ENCODE measurements at regions not wholly inside any gene's neighbourhood (a gene's known extent, or its start where the extent isn't known, plus 50 kb on each side); places are given as distances from the start of the nearest gene placed in this dataset.

- Histone ChIP-seq H3K4me1 (ENCODE audit: control insufficient read depth, low read depth, low read length) (no peaks in the 10 kb centered on the region), H3K27me3 (ENCODE audit: insufficient read depth, low read length, poor library complexity) (no peaks in the 10 kb centered on the region), H3K9ac (ENCODE audit: low read length) (no peak overlapping the region), H3K79me1 (ENCODE audit: low read length) (no peaks in the 10 kb centered on the region), H2BK15ac (replicated peaks; ENCODE audit: low read depth) (no peak overlapping the region), H4K5ac (ENCODE audit: low read length) (no peak overlapping the region), H3K18ac (ENCODE audit: low read length) (no peak overlapping the region), H3K4ac (ENCODE audit: low read depth, low read length) (no peak overlapping the region), H2AK5ac (ENCODE audit: low read length) (no peak overlapping the region), H3K4me2 (ENCODE audit: low read length) (no peak overlapping the region), H3K23ac (ENCODE audit: low read length) (peak overlapping the region; percentile 66), H3K36me3 (ENCODE audit: control insufficient read depth, insufficient read depth, low read length) (no peaks in the 10 kb centered on the region), H2BK5ac (ENCODE audit: low read length) (no peak overlapping the region), H3K56ac (ENCODE audit: low read length) (no peak overlapping the region), H3K4me3 (ENCODE audit: low read length) (no peak overlapping the region), H2BK120ac (ENCODE audit: low read depth, low read length) (no peak overlapping the region), H4K8ac (ENCODE audit: low read depth, low read length) (no peak overlapping the region), H3K27ac (ENCODE audit: low read depth, low read length) (no peak overlapping the region), H3K79me2 (ENCODE audit: control insufficient read depth, insufficient read depth, low read length) (no peaks in the 10 kb centered on the region)
- WGBS (ENCODE audit: extremely low coverage, insufficient coverage, low lambda C conversion rate): no CpG with 5 or more reads among the region's 2 CpGs
- DNase-seq: no peak
Observed at GRCh38 chr7:52074071-52074470, 757.5 kb upstream of the COBL start.

- H3K79me2 ChIP-seq (ENCODE audit: control insufficient read depth, insufficient read depth, low read length): no peaks in the 10 kb centered on the region
- H3K4ac ChIP-seq (ENCODE audit: low read depth, low read length): no peak overlapping the region
- H3K23ac ChIP-seq (ENCODE audit: low read length): no peak overlapping the region
- no peak overlapping the region for H3K56ac ChIP-seq (ENCODE audit: low read length)
- no peaks in the 10 kb centered on the region for H3K36me3 ChIP-seq (ENCODE audit: control insufficient read depth, insufficient read depth, low read length)
- H4K5ac ChIP-seq (ENCODE audit: low read length): no peak overlapping the region
- H3K79me1 ChIP-seq (ENCODE audit: low read length): no peaks in the 10 kb centered on the region
- H3K4me3 ChIP-seq (ENCODE audit: low read length): no peak overlapping the region
- no peaks in the 10 kb centered on the region for H3K4me1 ChIP-seq (ENCODE audit: control insufficient read depth, low read depth, low read length)
- no peak overlapping the region for H2AK5ac ChIP-seq (ENCODE audit: low read length)
- no peak overlapping the region for H3K18ac ChIP-seq (ENCODE audit: low read length)
- no peak overlapping the region for H2BK120ac ChIP-seq (ENCODE audit: low read depth, low read length)
- H3K4me2 ChIP-seq (ENCODE audit: low read length): no peak overlapping the region
- no peak overlapping the region for H3K9ac ChIP-seq (ENCODE audit: low read length)
- no peaks in the 10 kb centered on the region for H3K27me3 ChIP-seq (ENCODE audit: insufficient read depth, low read length, poor library complexity)
- WGBS (ENCODE audit: extremely low coverage, insufficient coverage, low lambda C conversion rate): no CpG with 5 or more reads among the region's 1 CpG
- no peak for DNase-seq
- no peak overlapping the region for H4K8ac ChIP-seq (ENCODE audit: low read depth, low read length)
- H2BK15ac ChIP-seq (replicated peaks; ENCODE audit: low read depth): no peak overlapping the region
- no peak overlapping the region for H3K27ac ChIP-seq (ENCODE audit: low read depth, low read length)
- no peak overlapping the region for H2BK5ac ChIP-seq (ENCODE audit: low read length)
Observed at GRCh38 chr7:52071744-52072143, 755.1 kb upstream of the COBL start.

- Histone ChIP-seq H3K79me1 (ENCODE audit: low read length) (no peaks in the 10 kb centered on the region), H3K23ac (ENCODE audit: low read length) (no peak overlapping the region), H3K9ac (ENCODE audit: low read length) (no peak overlapping the region), H3K36me3 (ENCODE audit: control insufficient read depth, insufficient read depth, low read length) (no peaks in the 10 kb centered on the region), H4K8ac (ENCODE audit: low read depth, low read length) (no peak overlapping the region), H3K4me3 (ENCODE audit: low read length) (no peak overlapping the region), H3K4me1 (ENCODE audit: control insufficient read depth, low read depth, low read length) (no peaks in the 10 kb centered on the region), H4K5ac (ENCODE audit: low read length) (no peak overlapping the region), H2AK5ac (ENCODE audit: low read length) (no peak overlapping the region), H3K18ac (ENCODE audit: low read length) (no peak overlapping the region), H2BK120ac (ENCODE audit: low read depth, low read length) (no peak overlapping the region), H3K4me2 (ENCODE audit: low read length) (no peak overlapping the region), H3K56ac (ENCODE audit: low read length) (no peak overlapping the region), H2BK5ac (ENCODE audit: low read length) (no peak overlapping the region), H3K79me2 (ENCODE audit: control insufficient read depth, insufficient read depth, low read length) (no peaks in the 10 kb centered on the region), H3K4ac (ENCODE audit: low read depth, low read length) (no peak overlapping the region), H3K27ac (ENCODE audit: low read depth, low read length) (no peak overlapping the region), H3K27me3 (ENCODE audit: insufficient read depth, low read length, poor library complexity) (no peaks in the 10 kb centered on the region), H2BK15ac (replicated peaks; ENCODE audit: low read depth) (no peak overlapping the region)
- no CpG with 5 or more reads among the region's 1 CpG for WGBS (ENCODE audit: extremely low coverage, insufficient coverage, low lambda C conversion rate)
- DNase-seq: no peak
Observed at GRCh38 chr7:52064493-52064892, 747.9 kb upstream of the COBL start.

- H3K4ac ChIP-seq (ENCODE audit: low read depth, low read length): no peak overlapping the region
- no peaks in the 10 kb centered on the region for H3K4me1 ChIP-seq (ENCODE audit: control insufficient read depth, low read depth, low read length)
- no CpG with 5 or more reads among the region's 2 CpGs for WGBS (ENCODE audit: extremely low coverage, insufficient coverage, low lambda C conversion rate)
- no peaks in the 10 kb centered on the region for H3K79me1 ChIP-seq (ENCODE audit: low read length)
- no peak overlapping the region for H3K4me2 ChIP-seq (ENCODE audit: low read length)
- no peaks in the 10 kb centered on the region for H3K27me3 ChIP-seq (ENCODE audit: insufficient read depth, low read length, poor library complexity)
- H2AK5ac ChIP-seq (ENCODE audit: low read length): no peak overlapping the region
- no peak overlapping the region for H4K8ac ChIP-seq (ENCODE audit: low read depth, low read length)
- no peak overlapping the region for H4K5ac ChIP-seq (ENCODE audit: low read length)
- no peak overlapping the region for H2BK5ac ChIP-seq (ENCODE audit: low read length)
- no peak overlapping the region for H3K56ac ChIP-seq (ENCODE audit: low read length)
- no peak overlapping the region for H3K9ac ChIP-seq (ENCODE audit: low read length)
- no peak overlapping the region for H3K18ac ChIP-seq (ENCODE audit: low read length)
- no peak for DNase-seq
- H3K4me3 ChIP-seq (ENCODE audit: low read length): no peak overlapping the region
- no peak overlapping the region for H3K27ac ChIP-seq (ENCODE audit: low read depth, low read length)
- H2BK15ac ChIP-seq (replicated peaks; ENCODE audit: low read depth): no peak overlapping the region
- H3K79me2 ChIP-seq (ENCODE audit: control insufficient read depth, insufficient read depth, low read length): no peaks in the 10 kb centered on the region
- no peak overlapping the region for H2BK120ac ChIP-seq (ENCODE audit: low read depth, low read length)
- no peak overlapping the region for H3K23ac ChIP-seq (ENCODE audit: low read length)
- H3K36me3 ChIP-seq (ENCODE audit: control insufficient read depth, insufficient read depth, low read length): no peaks in the 10 kb centered on the region
Observed at GRCh38 chr7:52061666-52062065, 745.1 kb upstream of the COBL start.

GRCh38 chr7:52053525-52053924 is 736.9 kb upstream of the COBL start:
- no peak overlapping the region for H2BK5ac ChIP-seq (ENCODE audit: low read length)
- WGBS (ENCODE audit: extremely low coverage, insufficient coverage, low lambda C conversion rate): no CpG with 5 or more reads among the region's 1 CpG

GRCh38 chr7:52030722-52031121 is 714.1 kb upstream of the COBL start:
- Histone ChIP-seq H2BK120ac (ENCODE audit: low read depth, low read length) (no peak overlapping the region), H4K5ac (ENCODE audit: low read length) (no peak overlapping the region), H3K4me2 (ENCODE audit: low read length) (no peak overlapping the region), H3K56ac (ENCODE audit: low read length) (peak overlapping the region; percentile 7), H3K4ac (ENCODE audit: low read depth, low read length) (no peak overlapping the region), H3K23ac (ENCODE audit: low read length) (no peak overlapping the region), H3K27me3 (ENCODE audit: insufficient read depth, low read length, poor library complexity) (no peaks in the 10 kb centered on the region), H3K27ac (ENCODE audit: low read depth, low read length) (no peak overlapping the region), H3K4me1 (ENCODE audit: control insufficient read depth, low read depth, low read length) (no peaks in the 10 kb centered on the region), H2BK15ac (replicated peaks; ENCODE audit: low read depth) (no peak overlapping the region), H3K36me3 (ENCODE audit: control insufficient read depth, insufficient read depth, low read length) (no peaks in the 10 kb centered on the region), H3K79me1 (ENCODE audit: low read length) (no peaks in the 10 kb centered on the region), H2BK5ac (ENCODE audit: low read length) (no peak overlapping the region), H3K9ac (ENCODE audit: low read length) (no peak overlapping the region), H3K4me3 (ENCODE audit: low read length) (no peak overlapping the region), H3K79me2 (ENCODE audit: control insufficient read depth, insufficient read depth, low read length) (no peaks in the 10 kb centered on the region), H3K18ac (ENCODE audit: low read length) (no peak overlapping the region), H4K8ac (ENCODE audit: low read depth, low read length) (no peak overlapping the region), H2AK5ac (ENCODE audit: low read length) (no peak overlapping the region)
- no CpG with 5 or more reads among the region's 4 CpGs for whole genome bisulfite sequencing (ENCODE audit: extremely low coverage, insufficient coverage, low lambda C conversion rate)
- DNase-seq: no peak

More at GRCh38 chr7:52053525-52053924, 736.9 kb upstream of the COBL start:
- H4K5ac ChIP-seq (ENCODE audit: low read length): no peak overlapping the region
- H3K23ac ChIP-seq (ENCODE audit: low read length): no peak overlapping the region
- H3K36me3 ChIP-seq (ENCODE audit: control insufficient read depth, insufficient read depth, low read length): no peaks in the 10 kb centered on the region
- no peak overlapping the region for H2AK5ac ChIP-seq (ENCODE audit: low read length)
- H3K79me1 ChIP-seq (ENCODE audit: low read length): no peaks in the 10 kb centered on the region
- no peak overlapping the region for H3K27ac ChIP-seq (ENCODE audit: low read depth, low read length)
- H3K27me3 ChIP-seq (ENCODE audit: insufficient read depth, low read length, poor library complexity): no peaks in the 10 kb centered on the region
- H2BK120ac ChIP-seq (ENCODE audit: low read depth, low read length): no peak overlapping the region
- no peak overlapping the region for H4K8ac ChIP-seq (ENCODE audit: low read depth, low read length)
- no peaks in the 10 kb centered on the region for H3K4me1 ChIP-seq (ENCODE audit: control insufficient read depth, low read depth, low read length)
- no peak overlapping the region for H3K4me2 ChIP-seq (ENCODE audit: low read length)
- H3K9ac ChIP-seq (ENCODE audit: low read length): no peak overlapping the region
- no peak overlapping the region for H3K4ac ChIP-seq (ENCODE audit: low read depth, low read length)
- no peak overlapping the region for H3K56ac ChIP-seq (ENCODE audit: low read length)
- no peak overlapping the region for H2BK15ac ChIP-seq (replicated peaks; ENCODE audit: low read depth)
- H3K4me3 ChIP-seq (ENCODE audit: low read length): no peak overlapping the region
- no peak overlapping the region for H3K18ac ChIP-seq (ENCODE audit: low read length)
- H3K79me2 ChIP-seq (ENCODE audit: control insufficient read depth, insufficient read depth, low read length): no peaks in the 10 kb centered on the region
- DNase-seq: no peak
